Stimulated activated naive CD8-positive, alpha-beta T cell treated with anti-CD3 and anti-CD28 coated beads, Interleukin-15, Interleukin-2, amounts not matched to agents 100 U/mL and 50 U/mL, for 24 hours (primary cell): ENCODE measurements at regions not wholly inside any gene's neighbourhood (a gene's known extent, or its start where the extent isn't known, plus 50 kb on each side); places are given as distances from the start of the nearest gene placed in this dataset.

Source experiments
- ATAC-seq: fragments of 150-1000 bp; cut with Tn5 transposase; one replicate; pipeline ENCODE4 v1.10.0; 2021
- DNase-seq: peaks from one replicate; pipeline ENCODE4 v3.0.0; 2021

DNA sequence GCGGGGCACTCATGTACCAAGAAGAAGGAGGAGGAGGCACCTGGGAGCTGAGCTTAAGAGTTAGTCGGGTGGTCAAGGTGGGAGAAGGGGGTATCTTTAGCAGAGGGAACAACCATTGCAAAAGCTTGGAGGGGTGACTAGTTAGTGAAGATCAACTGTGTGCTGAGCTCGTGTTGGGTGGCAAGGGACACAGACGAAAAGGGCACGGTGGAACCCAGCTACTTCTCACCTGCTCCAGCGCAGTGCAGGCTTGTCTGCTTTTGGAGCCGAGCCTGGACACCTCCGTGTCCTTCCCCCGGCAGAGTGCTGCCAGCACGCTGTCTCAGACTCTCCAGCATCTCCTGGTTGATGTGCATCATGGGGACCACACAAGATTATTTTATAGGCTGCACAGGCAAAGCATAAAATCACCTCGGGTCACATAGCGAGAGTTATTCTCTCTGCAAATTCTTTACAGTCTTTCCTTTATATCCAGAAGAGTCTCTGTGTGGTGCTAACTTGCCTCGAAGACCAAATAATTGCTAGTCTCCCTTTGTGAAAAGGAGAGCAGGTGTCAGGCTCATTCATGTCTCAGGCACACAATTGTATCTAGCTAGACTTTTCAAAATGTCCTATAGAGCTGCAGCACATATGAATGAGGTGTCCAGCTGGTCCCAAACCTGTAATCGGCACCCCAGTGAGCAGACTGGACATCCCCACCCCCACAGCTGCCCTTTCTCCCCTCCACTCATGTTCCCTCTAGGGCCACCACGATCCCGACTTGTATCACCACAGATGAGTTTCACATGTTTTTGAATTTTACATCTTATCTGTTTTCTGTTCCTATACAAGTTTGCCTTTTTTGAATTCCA is 123.4 kb downstream of the CEBPB start:
- ATAC-seq (no peak), DNase-seq (no peak)

DNA sequence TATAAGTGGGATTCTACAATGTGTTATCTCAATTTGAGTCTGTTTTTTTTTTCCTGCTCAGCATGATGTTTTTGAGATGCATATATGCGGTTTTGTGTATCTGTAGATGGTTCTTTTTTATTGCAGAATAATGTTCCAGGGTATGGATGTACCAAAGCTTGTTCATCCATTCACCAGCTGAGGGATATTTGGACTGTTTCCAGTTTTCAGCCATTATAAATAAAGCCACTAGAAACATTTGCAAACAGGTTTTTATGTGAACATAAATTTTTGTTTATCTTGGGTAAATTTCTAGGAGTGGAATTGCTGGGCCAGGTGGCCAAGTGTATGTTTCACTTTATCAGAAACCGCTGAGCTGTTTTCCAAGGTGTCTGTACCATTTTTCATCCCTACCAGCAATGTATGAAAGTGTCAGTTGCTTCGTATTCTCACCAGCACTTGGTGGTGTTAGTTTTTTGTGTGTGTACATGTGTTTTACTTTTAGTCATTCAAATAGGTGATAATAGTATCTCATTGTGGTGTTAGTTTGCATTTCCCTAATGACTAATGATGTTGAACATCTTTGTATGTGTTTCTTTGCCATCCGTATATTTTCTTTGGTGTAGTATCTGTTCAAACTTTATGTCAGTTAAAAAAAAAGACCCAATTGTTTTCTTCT is 124.2 kb downstream of the CEBPB start:
- DNase-seq (no peak), ATAC-seq (no peak)

DNA sequence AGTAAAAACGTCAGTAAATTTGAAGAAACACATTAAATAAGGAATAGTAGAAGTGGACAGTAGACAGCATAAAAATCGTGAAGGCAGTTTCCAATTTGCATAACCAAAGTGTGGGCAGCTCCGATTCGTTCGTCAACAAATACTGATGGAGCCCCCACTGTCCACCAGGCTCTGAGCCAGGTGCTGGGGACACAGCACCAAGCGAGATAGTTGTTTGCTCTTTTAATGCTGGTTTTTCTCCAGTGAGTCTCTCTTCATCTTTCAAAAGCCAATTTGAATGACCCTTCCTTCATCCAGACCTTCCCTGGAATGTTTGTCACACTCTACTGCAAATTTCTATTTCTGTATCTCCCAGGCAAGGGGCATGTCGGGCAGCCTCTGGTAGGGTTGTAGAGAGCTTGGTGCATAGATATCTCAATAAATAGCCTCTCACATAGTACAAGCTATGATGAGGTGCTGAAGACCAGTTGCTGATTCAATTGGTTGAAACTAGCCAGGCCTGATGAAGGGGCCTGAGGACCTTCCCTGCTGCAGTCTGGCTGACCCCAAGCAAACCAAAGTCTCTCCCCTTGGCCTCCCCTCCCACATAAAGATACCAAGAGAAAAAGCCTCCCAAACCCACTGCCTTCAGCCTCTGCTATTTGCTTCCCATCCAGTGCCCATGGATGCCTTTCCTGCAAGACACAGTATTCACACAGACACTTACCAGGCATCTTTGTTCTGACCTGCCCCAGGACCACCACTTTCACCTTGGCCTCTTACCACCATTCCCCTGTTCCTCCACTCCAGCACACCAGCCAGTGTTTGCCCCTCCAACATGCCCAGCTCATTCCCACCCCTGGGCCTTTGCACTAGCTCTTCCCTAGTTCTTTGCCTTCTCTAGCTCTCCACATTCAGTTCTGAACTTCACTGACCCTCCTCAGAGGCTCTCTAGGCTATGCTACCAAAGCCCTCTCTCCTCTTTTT is 125.2 kb downstream of the CEBPB start:
- DNase-seq (no peak), ATAC-seq (no peak)

DNA sequence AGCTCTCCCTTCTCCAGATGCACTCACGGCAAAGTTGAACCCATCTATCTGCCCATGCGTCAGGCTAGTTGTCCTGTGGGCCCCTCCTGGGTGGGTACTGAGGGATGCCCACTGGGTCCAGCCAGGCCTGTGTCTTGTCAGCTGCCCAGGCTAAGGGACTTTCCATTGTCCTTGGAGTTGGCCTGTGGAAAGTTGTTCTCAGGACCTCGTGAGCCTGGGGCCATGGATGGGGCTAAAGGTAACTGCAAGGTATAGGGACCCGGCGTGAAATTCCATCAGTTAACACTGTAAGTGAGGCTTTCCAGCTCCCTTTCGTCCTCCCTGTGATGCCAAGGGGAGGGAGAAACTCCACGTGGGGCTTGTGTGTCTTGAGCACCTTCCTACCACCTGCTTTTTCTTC is 126.5 kb downstream of the CEBPB start:
- DNase-seq (no peak), ATAC-seq (no peak)

DNA sequence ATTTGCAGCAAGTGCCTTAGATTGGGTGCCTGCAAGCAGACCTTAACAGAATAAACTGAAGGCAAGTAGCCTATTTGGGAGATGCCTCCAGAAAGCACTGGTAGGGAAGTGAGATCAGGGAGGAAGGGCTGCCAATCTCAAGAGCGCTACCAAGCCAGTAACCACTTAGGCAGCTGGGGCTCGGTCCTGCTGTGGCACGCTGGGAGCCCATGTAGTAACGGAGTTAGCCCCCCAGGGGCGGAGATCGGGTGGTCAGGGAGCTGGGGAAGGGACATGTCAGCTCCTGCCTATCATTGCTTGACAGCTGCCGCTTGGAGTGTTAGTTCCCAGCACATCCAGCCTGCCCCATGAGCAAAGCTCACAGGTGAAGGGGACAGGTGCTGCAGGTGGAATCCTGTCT is 127.0 kb downstream of the CEBPB start:
- no peak for DNase-seq
- ATAC-seq = no peak

DNA sequence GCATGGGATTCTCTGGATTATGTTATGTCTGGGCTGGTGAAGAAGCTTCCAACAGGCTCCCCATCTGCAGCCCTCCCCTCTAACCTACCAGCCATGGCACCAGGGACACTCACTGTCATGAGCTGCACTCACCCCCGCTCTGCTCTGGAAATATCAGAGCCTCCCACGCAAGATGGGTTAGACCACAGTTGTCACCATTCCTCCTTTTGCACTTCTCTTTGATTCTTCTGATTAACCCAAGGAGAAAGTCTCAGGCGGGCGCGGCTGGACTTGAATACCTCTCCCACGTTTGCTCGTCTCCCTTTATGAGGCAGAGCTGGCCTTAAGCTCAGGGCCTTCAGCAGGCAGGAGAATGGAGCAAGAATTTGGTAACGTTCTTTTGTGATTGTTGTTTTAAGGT is 128.1 kb downstream of the CEBPB start:
- peak; percentile 39 for ATAC-seq
- DNase-seq = no peak

DNA sequence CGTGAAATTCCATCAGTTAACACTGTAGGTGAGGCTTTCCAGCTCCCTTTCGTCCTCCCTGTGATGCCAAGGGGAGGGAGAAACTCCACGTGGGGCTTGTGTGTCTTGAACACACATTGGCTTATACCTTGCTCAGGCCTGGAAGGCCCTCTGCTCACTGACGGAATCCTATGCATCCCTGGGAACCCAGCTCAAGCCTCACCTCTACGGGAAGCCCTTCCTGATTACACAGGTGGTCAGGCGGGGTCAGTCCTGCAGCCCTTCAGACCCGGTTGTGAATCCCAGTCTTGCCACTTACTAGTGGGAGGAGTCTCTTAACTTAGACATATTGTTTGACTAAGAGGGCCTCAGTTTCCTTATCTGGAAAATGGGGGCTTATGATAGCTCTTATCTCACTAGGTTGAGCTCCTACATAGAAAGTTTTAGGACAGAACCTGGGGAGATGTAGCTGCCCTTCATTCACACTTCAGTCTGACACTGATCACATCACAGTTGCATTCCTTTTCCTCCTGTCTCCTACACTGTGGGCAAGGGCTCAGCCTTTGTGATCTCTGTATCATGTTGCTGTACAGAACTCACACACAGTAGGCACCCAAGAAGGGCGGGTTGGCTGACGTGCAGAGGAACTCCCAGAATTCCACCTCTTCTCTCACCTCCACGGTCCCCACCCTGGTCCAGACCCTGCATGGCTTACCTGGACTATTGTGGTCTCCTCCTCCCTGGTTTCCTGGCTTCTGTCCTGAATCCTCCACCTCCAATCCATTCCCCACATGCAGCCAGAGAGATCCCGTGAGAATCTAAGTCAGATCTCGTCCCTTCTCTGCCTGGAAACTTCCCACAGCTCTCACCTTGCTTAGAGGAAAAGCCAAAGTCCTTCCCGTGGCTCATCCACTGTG is 129.6 kb downstream of the CEBPB start:
- ATAC-seq (no peak), DNase-seq (no peak)

DNA sequence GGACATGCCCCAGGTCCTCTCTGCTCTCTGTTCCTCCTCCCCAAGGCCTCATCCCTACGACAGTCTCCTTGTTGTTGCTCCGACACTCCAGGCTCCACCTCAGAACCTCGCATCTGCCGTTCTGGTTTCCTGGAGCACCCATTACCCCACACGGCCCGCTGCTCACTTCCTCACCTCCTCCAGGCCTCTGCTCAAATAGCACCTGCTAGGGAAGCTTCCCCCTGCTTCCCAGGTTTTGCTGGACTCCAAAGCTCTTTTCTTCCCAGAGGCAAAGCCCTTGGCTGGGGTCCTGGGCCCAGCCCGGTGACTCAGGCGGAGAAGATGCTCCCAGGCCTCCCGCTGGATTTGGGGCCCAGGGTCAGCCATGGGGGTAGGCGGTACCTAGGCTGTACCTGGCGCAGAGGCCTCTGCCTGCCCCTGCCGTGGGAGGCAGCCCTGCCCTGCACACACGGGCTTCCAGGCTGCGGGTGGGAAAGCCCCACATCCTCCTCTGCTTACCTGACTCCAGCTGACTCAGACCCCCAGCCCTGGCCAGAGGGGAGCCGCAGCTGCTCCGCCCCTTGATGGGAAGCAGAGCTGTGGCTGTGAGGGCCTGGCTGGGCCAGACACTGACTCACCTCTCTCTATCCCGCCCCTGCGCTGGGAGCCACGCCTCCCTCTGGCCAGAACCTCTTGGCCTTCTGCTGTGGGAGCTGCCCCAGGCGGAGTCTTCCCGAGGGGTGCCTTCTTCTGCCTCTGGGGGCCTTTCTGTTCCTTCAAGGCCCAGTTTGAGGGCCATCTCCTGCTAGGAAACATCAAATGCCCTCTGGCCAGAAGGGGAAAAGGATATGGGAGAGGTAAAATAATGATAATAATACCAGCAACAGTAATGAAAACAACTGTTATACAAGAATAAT is 130.5 kb downstream of the CEBPB start:
- peak; percentile 73 for ATAC-seq
- peak; percentile 58 for DNase-seq

DNA sequence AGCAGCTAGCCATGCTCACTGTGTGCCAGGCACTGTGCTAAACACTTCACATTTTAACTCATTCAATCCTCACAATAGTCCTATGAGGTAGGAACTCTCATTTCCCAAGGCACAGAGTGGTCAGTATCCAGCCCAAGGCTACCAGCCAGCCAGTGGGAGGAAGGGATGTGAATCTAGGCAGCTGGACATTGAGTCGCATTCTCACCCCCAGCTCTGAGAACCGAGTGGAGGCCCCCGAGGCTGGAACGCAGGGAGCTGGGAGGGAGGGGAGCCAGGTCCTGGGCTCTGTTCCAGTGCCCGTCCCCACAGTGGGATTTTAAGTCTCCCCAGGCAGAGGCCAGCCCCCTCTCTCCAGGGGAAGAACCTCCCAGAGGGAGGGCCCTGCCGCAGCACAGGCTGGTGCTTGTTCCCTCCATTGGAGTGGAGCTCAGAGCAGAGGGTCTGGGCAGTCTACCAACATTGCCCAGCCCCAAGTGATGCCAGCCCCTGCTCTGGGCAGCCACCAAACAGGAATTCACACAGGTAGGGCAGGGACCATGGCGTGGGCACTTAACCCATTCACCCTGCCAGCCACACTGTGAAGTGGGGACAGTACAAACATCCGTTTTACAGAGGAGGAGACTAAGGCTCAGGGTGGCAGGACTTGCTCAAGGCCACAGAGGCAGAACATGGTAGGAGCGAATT is 131.3 kb downstream of the CEBPB start:
- DNase-seq (no peak), ATAC-seq (no peak)

DNA sequence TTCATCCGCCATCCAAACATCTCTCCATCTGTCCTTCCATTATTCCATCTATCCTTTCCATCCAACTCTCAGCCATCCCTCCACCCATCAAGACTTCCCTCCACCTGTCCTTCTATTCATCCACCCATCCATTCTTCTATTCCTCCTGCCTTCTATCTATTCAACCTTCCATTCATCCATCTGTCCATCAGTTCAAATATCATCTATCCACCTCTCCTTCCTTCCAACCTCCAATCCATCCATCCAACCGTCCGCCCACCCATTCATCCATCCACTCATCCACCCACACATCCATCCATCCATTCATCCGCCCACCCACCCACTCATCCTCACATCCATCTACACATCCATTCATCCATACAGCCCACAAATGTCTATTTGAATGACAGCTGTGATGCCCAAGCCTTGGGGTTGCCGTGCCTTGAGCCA is 132.1 kb downstream of the CEBPB start:
- DNase-seq (no peak), ATAC-seq (no peak)

DNA sequence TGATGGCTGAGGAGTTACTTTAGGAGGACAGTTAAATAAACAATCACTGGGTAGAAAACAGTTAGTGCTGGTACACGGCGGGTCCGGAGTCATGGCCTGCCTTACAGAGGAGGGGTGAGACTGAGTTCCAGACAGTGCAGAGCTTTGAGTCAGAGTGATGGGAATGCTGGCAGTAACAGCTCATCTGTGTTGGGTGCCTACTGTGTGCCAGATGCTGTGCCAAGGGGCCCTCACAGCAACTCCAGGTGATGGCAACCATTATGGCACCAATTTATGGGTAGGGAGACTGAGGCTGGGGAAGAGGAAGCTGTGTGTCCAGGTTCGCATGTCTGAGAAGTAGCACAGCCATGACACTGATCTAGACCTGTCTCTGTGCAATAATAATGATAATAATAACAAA is 132.6 kb downstream of the CEBPB start:
- DNase-seq (no peak), ATAC-seq (no peak)

DNA sequence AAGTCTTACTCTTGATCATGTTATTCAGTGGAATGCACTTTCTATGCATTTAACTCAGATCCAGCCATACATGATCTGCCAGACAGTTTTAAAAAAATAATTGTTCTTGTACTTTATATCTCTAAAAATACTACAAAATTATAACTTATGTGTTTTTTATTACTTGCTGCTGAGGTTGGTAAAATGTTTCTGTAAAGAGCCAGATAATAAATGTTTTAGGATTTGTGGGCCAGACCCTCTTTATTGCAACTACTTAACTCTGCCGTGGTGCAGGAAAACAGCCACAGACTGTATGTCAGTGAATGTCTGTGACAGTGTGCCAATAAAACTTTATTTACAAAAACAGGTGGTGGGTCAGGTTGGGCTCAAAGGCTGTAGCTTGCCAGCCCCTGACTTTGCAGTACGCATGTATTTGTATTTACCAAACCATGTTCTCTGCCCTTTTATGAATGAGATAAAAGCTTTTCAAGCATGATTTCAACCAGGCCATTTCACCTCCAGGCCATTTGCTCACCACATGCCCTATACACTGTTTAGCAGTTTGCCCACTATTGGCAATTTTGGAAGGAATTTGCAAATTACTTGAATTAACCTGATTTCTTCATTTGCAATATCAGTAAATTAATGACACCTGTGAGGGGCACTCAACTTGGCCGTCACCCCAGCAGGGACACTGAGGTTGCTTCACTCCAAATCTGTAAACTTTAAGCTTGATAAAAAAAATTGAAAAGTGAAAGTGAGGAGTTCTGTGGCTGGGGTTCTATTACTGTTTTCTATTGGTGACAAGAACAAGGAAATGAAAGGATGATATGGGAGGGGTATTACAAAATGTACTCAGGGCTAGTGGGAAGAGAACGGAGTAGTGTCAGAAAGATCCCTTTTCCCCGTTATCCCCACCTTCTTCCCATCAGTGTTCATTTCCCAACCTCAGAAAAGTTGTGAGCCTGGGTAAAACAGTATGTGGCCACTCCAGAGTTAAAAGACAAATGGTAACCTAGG is 133.4 kb downstream of the CEBPB start:
- DNase-seq (no peak), ATAC-seq (no peak)

DNA sequence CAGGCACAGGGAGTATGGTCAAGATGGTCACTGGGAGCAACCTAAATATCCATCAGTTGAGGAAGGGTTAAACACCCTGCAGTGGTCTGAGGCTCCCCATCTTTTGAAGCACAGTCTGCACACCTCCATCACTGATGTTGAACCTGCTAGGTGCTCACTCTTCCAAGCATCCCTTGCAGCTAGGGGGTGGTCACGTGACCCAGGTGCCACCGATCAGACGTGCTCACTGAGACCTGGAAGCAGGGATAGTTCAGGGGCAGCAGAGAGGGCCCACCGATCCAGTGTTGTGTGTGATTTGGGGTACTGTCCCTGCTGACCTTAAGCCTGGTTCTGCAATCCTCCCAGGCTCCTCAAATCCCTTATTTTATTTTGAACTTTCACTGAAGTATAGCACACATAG is 134.6 kb downstream of the CEBPB start:
- ATAC-seq (no peak), DNase-seq (no peak)

DNA sequence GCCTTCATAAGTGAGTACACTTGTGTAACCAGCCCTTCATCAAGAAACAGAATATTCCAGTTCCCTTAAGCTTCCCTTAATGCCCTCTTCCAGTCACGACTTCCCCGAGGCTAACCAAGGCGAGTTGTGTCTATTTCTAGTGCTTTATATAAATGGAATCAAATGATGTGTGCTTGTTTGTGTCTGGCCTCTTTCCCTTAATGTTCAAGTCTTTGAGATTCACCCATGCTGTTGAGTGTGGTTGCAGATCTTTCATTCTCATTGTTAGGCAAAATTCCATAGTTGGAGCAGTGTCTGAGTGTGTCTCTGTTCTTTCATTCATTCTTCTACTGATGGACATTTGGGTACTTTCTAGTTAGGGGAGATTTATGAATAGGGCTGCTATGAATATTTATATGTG is 135.0 kb downstream of the CEBPB start:
- DNase-seq (no peak), ATAC-seq (no peak)

DNA sequence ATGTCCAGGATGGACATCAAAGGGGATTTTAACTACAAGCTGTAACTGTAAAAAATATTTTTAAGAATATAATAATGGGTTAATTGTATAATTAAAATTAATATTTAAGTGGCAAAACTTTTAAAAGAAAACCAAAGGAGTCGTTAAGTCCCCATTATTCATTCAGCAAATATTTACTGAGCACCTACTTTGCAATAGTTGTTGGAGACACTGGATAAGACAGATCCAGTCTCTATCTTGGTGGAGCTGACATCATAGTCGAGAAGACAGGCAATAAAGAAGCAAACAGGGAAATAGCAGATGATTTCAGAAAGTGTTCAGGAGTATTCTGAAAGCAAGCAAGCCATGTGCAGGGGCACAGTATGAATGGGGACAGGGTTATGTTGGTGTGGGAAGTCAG is 137.0 kb downstream of the CEBPB start:
- no peak for ATAC-seq
- DNase-seq = no peak

DNA sequence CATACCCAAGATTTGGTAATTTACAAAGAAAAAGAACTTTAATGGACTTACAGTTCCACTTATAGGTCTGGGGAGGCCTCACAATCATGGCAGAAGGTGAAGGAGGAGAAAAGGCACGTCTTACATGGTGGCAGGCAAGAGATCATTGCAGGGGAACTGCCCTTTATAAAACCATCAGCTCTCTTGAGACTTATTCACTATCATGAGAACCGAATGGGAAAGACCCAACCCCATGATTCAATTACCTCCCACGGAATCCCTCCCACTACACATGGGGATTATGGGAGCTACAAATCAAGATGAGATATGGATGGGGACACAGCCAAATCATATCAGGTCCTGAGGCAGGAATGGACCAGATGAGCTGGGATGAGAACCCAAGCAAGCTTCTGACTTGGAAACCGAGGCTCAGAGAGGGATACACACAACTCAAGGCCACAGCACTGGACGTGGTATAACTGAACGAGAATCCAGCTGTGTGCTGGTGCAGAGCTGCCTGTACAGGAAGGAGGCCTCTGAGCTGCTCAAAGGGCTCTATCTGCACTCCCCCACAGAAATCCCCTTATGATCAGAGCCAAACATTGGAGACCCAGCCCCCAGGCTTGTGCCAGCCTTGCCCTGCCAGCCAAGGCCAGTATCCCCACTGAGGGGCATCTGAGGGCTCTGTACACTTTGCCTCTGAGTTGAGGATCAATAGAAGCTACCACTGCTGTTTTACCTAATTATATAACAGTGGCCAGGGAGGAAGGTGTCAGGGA is 137.8 kb downstream of the CEBPB start:
- DNase-seq = no peak
- ATAC-seq = no peak

DNA sequence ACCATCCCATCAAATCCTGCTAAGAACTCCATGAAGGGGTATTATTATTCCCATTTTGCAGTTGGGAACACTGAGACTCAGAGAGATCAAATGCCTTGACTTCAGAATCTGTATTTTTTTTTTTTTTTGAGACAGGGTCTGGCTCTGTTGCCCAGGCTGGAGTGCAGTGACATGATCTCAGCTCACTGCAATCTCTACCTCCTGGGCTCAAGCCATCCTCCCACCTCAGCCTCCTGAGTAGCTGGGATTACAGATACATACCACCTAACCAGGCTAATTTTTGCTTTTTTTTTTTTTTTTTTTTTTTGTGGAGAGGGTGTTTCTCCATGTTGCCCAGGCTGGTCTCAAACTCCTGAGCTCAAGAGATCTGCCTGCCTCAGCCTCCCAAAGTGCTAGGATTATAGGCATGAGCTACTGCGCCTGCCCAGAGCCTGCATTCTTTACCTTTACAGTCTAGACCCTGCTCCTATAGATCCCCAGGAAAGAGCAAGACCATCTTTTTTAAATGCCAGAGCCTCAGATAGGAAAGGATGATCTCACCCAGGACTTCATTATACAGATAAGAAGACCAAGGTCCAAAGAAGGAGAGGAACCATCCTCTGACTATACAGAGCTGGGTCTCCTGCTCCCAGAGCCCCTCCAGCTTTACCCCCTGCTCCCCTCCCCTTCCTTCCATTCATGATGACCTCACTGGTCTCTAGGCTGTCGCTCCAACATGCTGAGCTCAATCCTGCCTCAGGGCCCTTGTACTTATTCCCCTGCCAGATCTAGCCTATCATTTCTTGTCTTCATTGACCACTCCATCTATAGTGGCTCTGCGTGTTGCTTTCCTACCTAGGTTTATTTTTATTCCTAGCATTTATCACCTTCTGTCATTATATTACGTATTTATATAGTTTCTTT is 138.6 kb downstream of the CEBPB start:
- DNase-seq = no peak
- ATAC-seq = no peak
